Hepatocyte (in vitro differentiated cells): ENCODE measurements at regions not wholly inside any gene's neighbourhood (a gene's known extent, or its start where the extent isn't known, plus 50 kb on each side); places are given as distances from the start of the nearest gene placed in this dataset.
"Not testable (repeated sequence)": the region's sequence is repeated elsewhere in the genome, so short reads cannot be mapped to it uniquely, and the experiment has no call there.

ENCODE experiments used
- CTCF ChIP-seq: fragments of 200-600 bp; sonication (generic); IDR thresholded peaks from 2 replicates; pipeline ENCODE4 v1.5.1; 2016; ENCODE audit warnings: antibody characterized with exemption, mild to moderate bottlenecking; ENCODE audit not compliant: poor library complexity
- EZH2 ChIP-seq: fragments of 200-600 bp; sonication (generic); IDR thresholded peaks from 2 replicates; pipeline ENCODE4 v1.6.1; 2016; ENCODE audit warnings: antibody characterized with exemption, mild to moderate bottlenecking, borderline replicate concordance
- EZH2phosphoT487 ChIP-seq: fragments of 200-600 bp; sonication (generic); IDR thresholded peaks from one replicate; pipeline ENCODE4 v1.6.1; 2018; ENCODE audit warnings: antibody characterized with exemption, mild to moderate bottlenecking, low read depth, moderate library complexity; ENCODE audit not compliant: unreplicated experiment, severe bottlenecking

- TF ChIP-seq EZH2, EZH2phosphoT487, CTCF: not testable (repeated sequence)
Measured at GRCh38 chr3:74830845-74831244, 216.4 kb upstream of the CNTN3 start.
